ENCODE measurements at regions not wholly inside any gene's neighbourhood (a gene's known extent, or its start where the extent isn't known, plus 50 kb on each side); places are given as distances from the start of the nearest gene placed in this dataset.
A peak's percentile ranks its signal among the peaks of the same experiment; 100 is the strongest.

GRCh38 chr18:10072671-10073175 is 158.9 kb downstream of the VAPA start:
- CTCF ChIA-PET, result interaction anchor here (0.8 to 1.4 kb wide), 2 partner anchors 9 to 175 kb away, joined by 3 to 5 read pairs; no protein-coding TSS in a partner anchor

More at GRCh38 chr18:10072671-10073175, 158.9 kb downstream of the VAPA start:
- H2BK120ac ChIP-seq (ENCODE audit: low read depth, low read length), result peak overlapping the region; percentile 30; the same call in 1 of the 2 replicates
- H3K27me3 ChIP-seq (ENCODE audit: control insufficient read depth, insufficient read depth, low read length), result no peaks in the 10 kb centered on the region; the same call in none of the 2 replicates
- H2AK5ac ChIP-seq (ENCODE audit: low read depth, low read length), result no peak overlapping the region
- H3K9me3 ChIP-seq (ENCODE audit: control insufficient read depth, insufficient read depth, low read length), result no peaks in the 10 kb centered on the region
- H3K4me2 ChIP-seq (ENCODE audit: low read depth, low read length), result no peak overlapping the region
- H3K79me1 ChIP-seq (ENCODE audit: low read depth in 1 of 2, low read length in 2 of 2), result no peaks in the 10 kb centered on the region
- TF ChIP-seq FOS (IDR thresholded peaks at IDR 0.05; ENCODE audit: low read depth, low read length) (peak; percentile 32; the same call in 1 of the 2 replicates), SMC3 (IDR thresholded peaks at IDR 0.05; ENCODE audit: low read depth, low read length) (no peak), CEBPB (IDR thresholded peaks at IDR 0.05; ENCODE audit: low read depth, low read length) (peak; percentile 74), RFX5 (IDR thresholded peaks at IDR 0.05; ENCODE audit: low read depth, low read length) (no peak), RCOR1 (IDR thresholded peaks at IDR 0.05; ENCODE audit: insufficient replicate concordance, low read length) (no peak), CTCF (conservative IDR thresholded peaks at IDR 0.05; ENCODE audit: low read depth, low read length) (no peak), ELK1 (IDR thresholded peaks at IDR 0.05; ENCODE audit: borderline replicate concordance, low read depth, low read length) (no peak)
- WGBS, 2 experiments (ENCODE audit: extremely low coverage in 2 of 2, insufficient read length in 1 of 2), result no CpG with 5 or more reads among the region's 5 CpGs
- H4K5ac ChIP-seq (ENCODE audit: low read depth, low read length), result no peak overlapping the region
- ATAC-seq (ENCODE audit: low read depth), result peak; percentile 21; the same call in 1 of the 2 replicates
- no peak overlapping the region for H4K91ac ChIP-seq (ENCODE audit: insufficient read depth, low read depth, low read length)
- H3K4ac ChIP-seq (ENCODE audit: low read depth, low read length), result peak overlapping the region; percentile 0; the same call in 1 of the 2 replicates
- in situ Hi-C loops (cut with MboI; ENCODE audit: low sequenced_read_pairs) (no loop called here), intact Hi-C loops (cut with micrococcal nuclease) (loop anchor here (10.0 kb wide), 2 partner anchors 162 to 302 kb away; no protein-coding TSS in a partner anchor), dilution Hi-C loops (cut with HindIII; ENCODE audit: low sequenced_read_pairs, unreplicated experiment) (no loop called here)
- no peak overlapping the region for H2AFZ ChIP-seq (replicated peaks; ENCODE audit: low read length, poor library complexity)
- DNase-seq, result peak; percentile 65
- no peak overlapping the region for H3K4me3 ChIP-seq (ENCODE audit: insufficient read depth, low read depth, low read length)
- H3K27ac ChIP-seq (ENCODE audit: insufficient read depth, low read length), result no peak overlapping the region
- H4K8ac ChIP-seq (ENCODE audit: low read depth in 2 of 2, low read length in 2 of 2), result no peak overlapping the region
- no peak overlapping the region for H3K56ac ChIP-seq (ENCODE audit: extremely low read depth, insufficient read depth, low read length)
- 0 out of 2 replicates have a peak overlapping the region, but pooled peaks have one; percentile 40 for H3K14ac ChIP-seq (replicated peaks; ENCODE audit: low read depth, low read length)
- no peak overlapping the region for H2BK5ac ChIP-seq (ENCODE audit: low read depth, low read length, poor library complexity, severe bottlenecking)
- H2AK9ac ChIP-seq (replicated peaks; ENCODE audit: low read depth, low read length, poor library complexity), result no peak overlapping the region
- POLR2A ChIA-PET (ENCODE audit: unreplicated experiment), result no interaction called here
- no peaks in the 10 kb centered on the region for H4K20me1 ChIP-seq (ENCODE audit: insufficient read depth, low read length)
- peaks cover 3% of the 10 kb centered on the region; the same call in 1 of the 2 replicates for H3K9me1 ChIP-seq (ENCODE audit: insufficient read depth, low read length)
- H3K36me3 ChIP-seq (ENCODE audit: control insufficient read depth, insufficient read depth, low read length), result no peaks in the 10 kb centered on the region
- no peak overlapping the region for H3K23ac ChIP-seq (ENCODE audit: low read depth, low read length)
- peak overlapping the region; percentile 0; the same call in 1 of the 2 replicates for H3K18ac ChIP-seq (ENCODE audit: low read depth, low read length)
- no TSS peak for BruUV-seq (replicated peaks)
- peaks cover 16% of the 10 kb centered on the region; the same call in 1 of the 2 replicates for H3K4me1 ChIP-seq (ENCODE audit: control insufficient read depth, insufficient read depth, low read length)
- 0 out of 2 replicates have a peak overlapping the region, but pooled peaks have one; percentile 0 for H2BK20ac ChIP-seq (ENCODE audit: low read depth, low read length)
- H2BK15ac ChIP-seq (ENCODE audit: low read depth, low read length), result peak overlapping the region; percentile 4; the same call in 1 of the 3 replicates
- no peak overlapping the region for H3K9ac ChIP-seq (ENCODE audit: low read depth, low read length)

Data from IMR-90 (cell line).